ENCODE measurements at regions not wholly inside any gene's neighbourhood (a gene's known extent, or its start where the extent isn't known, plus 50 kb on each side); places are given as distances from the start of the nearest gene placed in this dataset.

DNA sequence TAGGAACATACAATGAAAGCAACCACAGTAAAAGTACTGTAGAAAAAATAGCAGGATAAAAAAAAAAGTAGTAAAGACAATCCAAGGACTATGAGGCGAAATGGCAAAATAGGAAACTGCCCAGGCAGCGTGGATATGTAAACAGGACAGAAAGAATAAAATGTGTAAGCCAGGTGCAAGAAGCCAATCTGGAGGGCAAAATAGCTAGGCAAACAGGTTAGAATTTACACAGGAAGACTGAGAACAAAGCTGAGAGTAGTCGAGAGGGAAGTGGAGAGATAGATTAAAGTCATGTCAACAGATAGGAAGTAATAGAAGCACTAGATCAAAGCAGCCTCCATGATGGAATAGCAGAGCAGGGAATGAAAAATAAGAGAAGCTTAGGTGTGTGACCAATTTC lies 124.2 kb upstream of the B3GALT2 start:
- no peak overlapping the region for H3K27ac Mint-ChIP-seq
- peaks cover 11% of the 10 kb centered on the region for H3K4me1 Mint-ChIP-seq (ENCODE audit: low read depth)
- H3K36me3 Mint-ChIP-seq (ENCODE audit: low read depth) = no peaks in the 10 kb centered on the region
- no peak overlapping the region for H3K4me3 Mint-ChIP-seq
- CTCF ChIA-PET = interaction anchor here (0.6 kb wide), 2 partner anchors 319 to 1094 kb away, joined by 4 to 5 read pairs; no protein-coding TSS in a partner anchor
- H3K9me3 Mint-ChIP-seq = no peaks in the 10 kb centered on the region
- intact Hi-C loops (cut with micrococcal nuclease) = no loop called here
- no peaks in the 10 kb centered on the region for H3K27me3 Mint-ChIP-seq (ENCODE audit: low read depth)
- no peak for DNase-seq

DNA sequence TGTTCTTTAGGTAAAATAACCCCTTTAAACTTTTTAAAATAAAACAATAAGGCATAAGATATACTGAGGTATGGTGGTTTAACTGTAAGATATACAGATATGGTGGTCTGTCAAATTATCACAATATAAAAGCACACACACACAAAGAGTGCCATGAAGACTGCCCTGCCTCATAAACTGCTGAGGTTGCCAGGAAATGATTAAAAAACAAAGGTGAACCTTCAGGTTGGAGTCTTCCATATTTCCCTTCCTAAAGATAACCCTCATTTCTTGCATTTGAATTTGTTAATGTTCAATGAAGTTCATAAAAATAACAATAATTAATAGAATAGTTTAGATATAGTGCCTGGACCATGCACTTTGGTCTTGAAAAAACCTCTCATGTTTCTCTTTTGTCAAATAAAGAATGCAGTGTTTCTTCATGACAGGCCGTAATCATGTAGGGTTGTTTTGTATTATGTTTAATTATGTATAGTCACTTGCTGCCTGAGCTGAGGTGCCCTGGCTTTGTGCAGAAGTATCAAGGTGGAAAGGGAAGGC lies 123.6 kb upstream of the B3GALT2 start:
- CTCF ChIA-PET = interaction anchor here (0.6 kb wide), 1 partner anchor 320 kb away, joined by 4 read pairs; no protein-coding TSS in a partner anchor
- peaks cover 11% of the 10 kb centered on the region for H3K4me1 Mint-ChIP-seq (ENCODE audit: low read depth)
- H3K4me3 Mint-ChIP-seq = no peak overlapping the region
- H3K9me3 Mint-ChIP-seq = no peaks in the 10 kb centered on the region
- intact Hi-C loops (cut with micrococcal nuclease) = no loop called here
- no peaks in the 10 kb centered on the region for H3K27me3 Mint-ChIP-seq (ENCODE audit: low read depth)
- no peak for DNase-seq
- H3K27ac Mint-ChIP-seq = no peak overlapping the region
- no peaks in the 10 kb centered on the region for H3K36me3 Mint-ChIP-seq (ENCODE audit: low read depth)

DNA sequence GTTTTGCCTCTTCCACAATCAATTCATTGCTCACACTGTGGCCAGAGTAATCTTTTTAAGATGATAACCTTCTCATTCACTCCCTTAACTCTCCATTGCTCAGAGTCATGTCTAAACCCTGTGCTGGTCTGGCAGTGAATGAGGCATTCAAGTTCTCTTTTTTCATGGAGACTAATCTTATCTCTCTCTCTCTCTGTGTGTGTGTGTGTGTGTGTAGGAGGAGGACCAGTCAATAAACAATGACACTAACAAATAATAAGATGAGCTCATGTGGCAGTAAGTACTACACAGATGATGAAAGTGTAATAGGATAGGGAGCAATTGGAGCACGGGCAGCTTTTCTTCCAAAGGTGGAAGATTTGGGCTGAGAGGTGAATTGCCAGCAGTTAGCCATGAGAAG lies 122.0 kb upstream of the B3GALT2 start:
- intact Hi-C loops (cut with micrococcal nuclease) = no loop called here

DNA sequence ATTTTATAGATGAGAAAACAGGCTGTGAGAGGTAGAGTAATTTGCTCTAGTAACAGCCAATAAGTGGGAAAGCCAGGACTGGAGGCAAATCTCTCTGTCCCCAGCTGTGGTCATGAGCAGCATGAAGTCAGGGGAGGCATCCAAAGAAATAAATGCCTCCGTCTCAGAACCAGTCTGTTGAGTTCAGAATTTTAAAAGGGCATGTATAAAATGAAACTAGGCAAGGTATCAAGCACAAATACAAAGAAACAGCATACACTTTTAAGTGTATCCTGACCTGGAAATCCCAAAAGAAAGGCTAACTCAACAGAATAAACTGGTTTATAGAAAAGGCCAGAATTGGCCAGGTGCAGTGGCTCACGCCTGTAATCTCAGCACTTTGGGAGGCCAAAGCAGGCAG lies 120.0 kb upstream of the B3GALT2 start:
- Mint-ChIP-seq H3K27ac (no peak overlapping the region), H3K9me3 (no peaks in the 10 kb centered on the region), H3K4me3 (no peak overlapping the region), H3K36me3 (ENCODE audit: low read depth) (no peaks in the 10 kb centered on the region), H3K4me1 (ENCODE audit: low read depth) (peaks cover 11% of the 10 kb centered on the region), H3K27me3 (ENCODE audit: low read depth) (no peaks in the 10 kb centered on the region)
- intact Hi-C loops (cut with micrococcal nuclease) = no loop called here
- no peak for DNase-seq
- CTCF ChIA-PET = no interaction called here

More for the DNA sequence above, 122.0 kb upstream of the B3GALT2 start:
- DNase-seq = no peak
- H3K27me3 Mint-ChIP-seq (ENCODE audit: low read depth) = no peaks in the 10 kb centered on the region
- no peaks in the 10 kb centered on the region for H3K36me3 Mint-ChIP-seq (ENCODE audit: low read depth)
- H3K4me1 Mint-ChIP-seq (ENCODE audit: low read depth) = peaks cover 11% of the 10 kb centered on the region
- no peak overlapping the region for H3K27ac Mint-ChIP-seq
- no peak overlapping the region for H3K4me3 Mint-ChIP-seq
- no peaks in the 10 kb centered on the region for H3K9me3 Mint-ChIP-seq
- CTCF ChIA-PET = no interaction called here
